ENCODE measurements at regions not wholly inside any gene's neighbourhood (a gene's known extent, or its start where the extent isn't known, plus 50 kb on each side); places are given as distances from the start of the nearest gene placed in this dataset.
"Not testable (repeated sequence)": the region's sequence is repeated elsewhere in the genome, so short reads cannot be mapped to it uniquely, and the experiment has no call there.

DNA sequence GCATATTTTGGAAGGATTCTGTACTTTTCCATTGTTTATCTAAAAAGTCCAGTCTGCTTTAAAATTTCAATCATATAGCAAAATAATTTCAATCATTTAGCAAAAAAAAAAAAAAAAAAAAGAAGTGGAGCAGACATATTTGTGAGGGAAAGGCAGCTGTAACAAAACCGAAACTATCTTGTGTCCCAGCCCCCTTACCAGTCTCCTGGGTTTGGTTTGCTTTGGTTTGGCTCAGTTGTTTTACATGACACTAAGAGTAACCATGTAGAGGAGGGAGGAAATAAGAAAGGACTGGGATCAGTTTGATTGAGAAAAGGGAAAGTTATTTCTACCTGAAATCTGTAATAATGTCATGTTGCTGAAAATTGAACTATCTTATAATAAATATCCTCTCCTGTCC is 158.8 kb upstream of the GADL1 start:
- no peak for DNase-seq

DNA sequence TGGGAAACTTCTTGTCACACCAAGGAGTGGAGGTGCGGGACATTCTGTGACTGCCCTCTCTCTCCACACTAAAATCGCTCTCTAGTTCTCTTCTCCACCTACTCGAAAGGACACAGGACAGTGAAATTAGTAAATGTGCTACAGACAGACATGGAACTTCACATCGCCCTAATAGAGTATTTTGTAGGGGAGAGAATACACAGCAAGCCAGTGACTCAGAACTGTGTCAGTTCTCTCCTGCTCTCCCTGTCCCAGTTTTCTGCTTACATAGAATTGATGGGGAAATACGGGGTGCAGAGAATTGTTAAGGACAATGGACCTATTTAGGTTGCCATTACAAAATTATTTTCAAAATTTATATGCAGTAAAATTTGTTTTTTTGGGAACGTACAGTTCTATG is 159.6 kb upstream of the GADL1 start:
- DNase-seq: no peak

DNA sequence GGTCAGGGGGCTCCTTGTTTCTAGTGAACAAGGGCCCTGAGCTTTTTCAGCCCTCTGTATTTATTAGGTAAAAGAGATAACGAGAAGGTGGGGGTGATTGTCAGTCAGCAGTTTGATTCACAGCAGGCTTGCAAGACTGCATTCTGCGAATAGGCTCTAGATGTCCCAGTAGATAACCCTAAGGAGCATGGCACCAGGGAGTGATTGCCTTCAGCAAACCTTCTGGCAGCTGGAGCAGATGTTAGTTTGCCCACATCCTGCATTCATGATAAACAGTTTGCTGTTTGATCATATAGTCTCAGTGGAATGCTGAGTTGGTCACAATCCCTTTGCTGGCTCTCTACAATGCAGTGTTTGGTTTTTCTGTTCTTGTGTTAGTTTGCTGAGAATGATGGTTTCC is 161.3 kb upstream of the GADL1 start:
- DNase-seq: no peak

DNA sequence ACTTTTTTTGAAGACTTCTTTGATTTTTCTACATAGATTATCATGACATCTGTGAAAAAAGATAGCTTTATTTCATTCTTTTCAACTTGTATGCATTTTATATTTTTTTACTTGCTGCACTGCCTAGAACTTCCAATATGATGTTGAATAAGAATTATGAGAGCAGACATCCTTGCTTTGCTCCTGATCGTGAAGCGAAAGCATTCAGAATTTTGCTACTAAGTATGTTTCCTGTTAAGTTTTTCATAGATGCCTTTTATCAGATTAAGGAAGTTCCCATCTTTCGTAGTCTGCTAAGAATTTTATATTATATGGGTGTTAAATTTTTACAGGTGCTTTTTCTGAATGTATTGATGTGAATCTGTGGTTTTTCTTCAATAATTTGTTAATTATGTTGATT is 163.4 kb upstream of the GADL1 start:
- DNase-seq: no peak

DNA sequence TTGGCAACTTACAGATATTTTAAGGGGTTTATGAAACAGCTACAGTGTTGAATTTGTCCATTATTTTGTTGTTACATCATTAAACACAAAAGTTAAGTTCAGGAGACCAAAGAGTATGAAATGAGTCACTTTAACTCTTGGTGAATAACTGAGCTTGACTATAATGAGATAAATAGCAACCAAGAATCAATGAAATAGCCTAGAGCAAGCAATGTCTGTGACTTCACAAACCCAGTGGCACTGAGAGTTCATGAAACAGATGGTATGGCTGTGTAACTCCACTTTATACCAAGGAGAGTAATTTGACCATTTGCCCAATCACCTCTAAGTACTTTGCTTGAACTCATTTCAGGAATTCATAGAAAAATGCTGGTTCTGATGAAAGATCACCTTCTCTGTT is 169.6 kb upstream of the GADL1 start:
- DNase-seq: no peak

DNA sequence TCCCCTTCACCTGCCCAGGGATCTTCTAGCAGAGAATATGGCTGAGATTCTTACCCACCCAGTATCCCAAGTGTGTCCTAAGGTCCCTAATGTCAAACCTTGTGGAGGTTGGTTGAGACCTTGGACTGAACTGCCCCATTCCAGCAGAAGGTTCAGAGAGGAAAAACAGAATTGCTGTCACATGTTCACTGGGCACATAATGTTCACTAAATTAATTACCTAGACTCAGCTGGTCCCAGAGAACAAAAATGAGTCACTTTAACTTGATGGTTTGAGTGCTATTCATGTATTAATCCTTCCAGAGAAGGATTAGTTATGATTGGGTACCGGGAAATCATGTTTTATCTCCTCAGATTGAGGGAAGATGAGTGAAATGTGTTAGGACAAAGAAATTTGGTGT is 171.3 kb upstream of the GADL1 start:
- no peak for DNase-seq

DNA sequence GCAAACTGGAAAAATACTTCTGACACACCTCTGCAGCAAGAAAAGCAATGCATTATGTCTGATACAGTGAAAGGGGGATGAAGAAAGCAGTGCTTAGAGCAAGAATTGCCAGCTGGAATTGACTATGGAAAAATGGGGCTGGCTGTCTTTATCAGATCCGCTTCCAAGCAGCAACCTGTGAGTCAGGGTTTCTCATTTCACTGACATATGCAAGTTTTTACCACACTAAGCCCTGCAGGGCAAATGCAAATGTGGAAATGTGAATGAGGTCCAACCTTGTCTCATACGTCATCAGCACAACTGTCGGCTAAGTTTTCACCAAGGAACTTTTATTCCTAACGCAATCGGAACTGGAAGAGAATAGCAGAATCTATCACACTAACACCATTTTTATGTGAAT is 172.5 kb upstream of the GADL1 start:
- no peak for DNase-seq

DNA sequence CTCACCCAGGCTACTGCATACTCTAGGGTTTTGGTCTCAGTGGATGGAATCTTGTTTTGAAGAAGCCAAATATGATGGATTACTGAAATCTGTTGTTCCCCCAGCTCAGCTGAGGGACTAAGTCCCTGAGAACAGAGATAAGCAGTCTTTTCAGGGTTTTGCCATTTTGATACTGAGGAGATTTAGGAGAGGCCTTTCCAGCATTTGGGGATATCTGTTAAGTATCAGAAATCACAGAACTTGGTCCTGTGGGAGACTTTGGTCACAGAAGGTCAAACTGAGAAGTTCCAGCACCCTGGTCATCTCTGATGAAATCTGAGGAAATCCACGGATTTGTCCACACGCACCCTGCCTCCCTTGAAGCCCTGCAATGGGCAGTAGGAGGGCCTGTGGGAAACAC is 181.0 kb upstream of the GADL1 start:
- no peak for DNase-seq

DNA sequence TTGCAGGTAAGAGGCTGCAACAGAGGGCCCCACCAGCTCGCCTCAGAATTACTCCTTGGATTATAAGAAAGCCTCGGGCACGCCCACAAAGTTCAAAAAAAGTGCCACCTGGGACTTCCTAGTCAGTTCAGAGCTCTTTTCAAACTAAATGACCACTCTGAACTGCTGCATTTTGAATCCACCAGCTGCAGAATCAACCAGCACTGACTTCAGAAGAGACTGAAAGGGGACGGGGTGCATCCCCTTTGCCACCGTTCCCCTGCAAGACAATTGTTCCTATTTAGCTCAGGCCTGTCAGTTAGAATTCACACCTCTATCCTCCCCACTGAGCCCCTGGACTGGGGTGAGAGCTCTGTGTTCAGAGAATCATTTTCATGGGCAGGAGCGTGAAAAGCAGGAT is 181.4 kb upstream of the GADL1 start:
- DNase-seq: no peak

DNA sequence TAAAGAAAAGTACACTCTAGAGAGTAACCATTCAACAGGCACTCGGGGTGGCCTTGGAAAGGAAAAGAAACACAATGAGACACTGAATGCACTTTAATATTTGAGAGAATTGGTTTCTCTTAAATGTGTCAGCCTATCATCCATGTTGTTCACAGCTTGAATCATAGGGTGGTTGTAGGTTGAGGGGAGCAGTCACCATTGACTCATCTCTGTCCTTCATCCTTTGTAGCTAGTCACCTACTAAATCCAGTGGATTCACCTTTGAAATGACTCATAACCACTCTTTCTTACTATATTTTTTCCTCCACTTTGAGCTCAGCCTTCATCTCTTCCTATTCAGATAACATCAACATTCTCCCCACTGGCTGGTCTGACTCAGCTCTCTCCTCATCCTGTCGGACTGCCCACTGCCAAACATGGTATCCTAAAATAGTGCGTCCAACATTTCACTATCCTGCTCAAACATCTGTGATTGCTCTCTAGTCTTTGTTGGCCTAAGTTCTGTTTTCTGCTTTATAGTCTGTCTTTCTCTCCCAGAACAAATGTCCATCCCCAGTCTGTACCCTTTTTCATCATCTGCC is 182.7 kb upstream of the GADL1 start:
- DNase-seq: no peak

DNA sequence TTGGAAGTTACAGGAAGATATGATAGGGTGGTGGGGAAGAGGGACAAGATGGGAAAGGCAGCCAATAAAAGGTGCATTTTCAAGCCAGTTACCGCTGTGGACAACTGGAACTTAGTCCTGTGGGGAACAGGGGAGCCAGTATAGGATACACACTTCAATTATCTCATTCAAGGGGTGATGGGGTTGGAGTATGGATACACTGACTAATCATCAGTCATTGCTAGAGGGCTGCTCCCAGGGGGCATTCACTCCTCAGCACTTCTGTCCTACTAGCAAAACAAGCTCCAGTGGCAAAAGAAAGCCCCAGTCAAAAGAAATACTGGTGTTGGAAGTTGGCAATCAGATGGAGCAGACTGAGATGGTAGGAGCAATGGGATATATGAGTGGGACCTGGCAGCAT is 183.4 kb upstream of the GADL1 start:
- no peak for DNase-seq

DNA sequence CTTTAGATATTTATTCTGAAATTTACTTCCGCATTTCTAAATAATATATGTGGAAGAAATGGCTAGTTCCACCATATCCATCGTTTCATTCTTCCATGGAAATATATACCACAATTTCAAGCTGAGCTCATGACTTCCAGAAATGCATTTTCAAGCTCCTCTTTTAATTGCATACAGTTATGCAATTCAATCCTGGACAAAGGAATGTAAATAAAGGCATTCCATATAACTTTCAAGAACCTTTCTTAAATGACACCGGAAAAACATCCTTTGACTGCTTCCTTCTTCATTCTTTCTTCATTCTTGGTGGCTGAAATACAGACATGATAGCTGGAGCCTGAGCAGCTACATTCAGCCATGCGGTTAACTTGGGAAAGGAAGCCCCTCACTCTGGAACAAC is 185.2 kb upstream of the GADL1 start:
- DNase-seq: no peak

DNA sequence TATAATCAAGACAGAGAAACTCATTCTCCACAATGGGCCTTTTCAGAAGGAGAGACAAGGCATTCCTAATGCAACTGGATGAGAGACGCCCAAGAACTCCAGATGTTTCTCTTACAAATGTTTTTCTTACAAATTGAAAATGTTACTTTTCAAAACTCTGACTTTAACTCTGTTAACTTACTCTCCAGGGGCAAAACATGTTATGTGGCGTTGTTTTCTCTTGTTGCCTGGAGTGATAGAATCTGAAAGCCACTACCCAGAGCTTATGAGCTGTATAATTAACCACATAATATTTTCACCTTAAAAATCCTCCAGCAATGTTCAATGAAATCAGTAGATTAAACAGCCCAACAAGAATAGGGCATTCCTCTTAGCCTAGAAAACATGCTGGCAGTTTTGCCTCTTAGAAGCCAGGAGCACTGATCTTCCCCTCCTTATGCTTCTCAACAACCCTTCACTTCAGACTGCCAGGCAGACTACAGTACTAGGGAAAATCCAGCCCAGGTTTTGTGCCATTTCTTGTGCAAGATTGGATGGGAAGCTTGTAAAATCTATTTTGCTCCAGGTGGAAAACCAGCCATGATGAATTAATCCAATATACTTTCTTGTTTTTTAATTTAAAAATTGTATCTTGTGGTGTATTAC is 186.7 kb upstream of the GADL1 start:
- no peak for DNase-seq

DNA sequence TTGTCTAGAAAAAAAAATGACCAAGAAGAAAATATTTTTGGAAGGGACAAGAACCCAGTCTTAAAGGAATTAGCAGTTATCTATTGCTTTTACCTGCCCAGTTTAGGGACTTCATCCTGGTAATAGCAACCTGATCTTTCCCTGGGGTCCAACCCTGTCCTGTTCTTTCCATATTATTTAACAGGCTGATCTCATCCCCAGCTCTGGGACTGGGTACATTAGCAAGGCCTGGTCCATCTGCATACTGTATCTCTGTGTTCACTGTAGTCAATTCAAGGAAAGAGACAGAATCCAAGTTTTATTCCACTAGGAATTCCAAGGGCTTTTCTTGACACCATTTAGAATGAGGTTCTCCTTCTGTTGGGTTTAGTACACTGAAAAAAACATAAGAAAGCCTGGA is 191.7 kb upstream of the GADL1 start:
- no peak for DNase-seq

DNA sequence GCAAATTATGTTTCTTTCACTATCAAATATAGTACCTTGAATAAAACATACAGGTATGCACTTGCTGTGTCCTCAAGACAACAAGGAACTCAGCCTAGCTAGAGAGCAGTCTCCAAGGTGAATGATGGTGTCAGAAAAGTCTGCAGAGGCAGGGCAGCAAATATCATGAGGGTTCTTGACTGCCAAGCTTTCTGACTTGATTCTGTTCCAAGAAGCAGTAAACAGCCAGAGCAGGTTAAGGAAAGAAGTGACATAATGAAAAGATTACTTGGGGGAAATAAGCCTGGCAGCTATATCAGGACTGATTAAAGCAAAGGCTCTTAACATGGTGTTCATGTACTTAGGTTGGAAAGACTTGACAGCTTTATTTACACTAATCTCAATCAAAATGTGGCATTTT is 192.2 kb upstream of the GADL1 start:
- no peak for DNase-seq

DNA sequence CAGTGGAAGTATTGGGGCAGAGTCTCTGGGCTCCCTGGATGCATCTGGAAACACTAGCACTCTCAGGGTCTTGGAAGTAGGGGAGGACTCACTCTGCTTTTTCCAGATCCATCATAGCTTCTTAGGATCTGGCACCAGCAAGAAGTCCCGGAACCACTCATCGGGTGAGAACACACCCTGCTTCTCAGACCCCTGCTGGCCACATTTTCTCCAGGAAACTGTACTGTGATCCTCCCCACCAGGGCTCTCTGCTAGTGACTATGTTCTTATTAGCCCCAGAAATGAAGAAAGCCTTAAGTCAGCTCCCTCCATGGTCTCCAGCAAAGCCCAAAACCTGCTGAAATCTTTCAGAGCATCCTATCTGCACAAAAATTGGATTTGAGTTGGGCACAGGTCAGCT is 197.3 kb upstream of the GADL1 start:
- no peak for DNase-seq

DNA sequence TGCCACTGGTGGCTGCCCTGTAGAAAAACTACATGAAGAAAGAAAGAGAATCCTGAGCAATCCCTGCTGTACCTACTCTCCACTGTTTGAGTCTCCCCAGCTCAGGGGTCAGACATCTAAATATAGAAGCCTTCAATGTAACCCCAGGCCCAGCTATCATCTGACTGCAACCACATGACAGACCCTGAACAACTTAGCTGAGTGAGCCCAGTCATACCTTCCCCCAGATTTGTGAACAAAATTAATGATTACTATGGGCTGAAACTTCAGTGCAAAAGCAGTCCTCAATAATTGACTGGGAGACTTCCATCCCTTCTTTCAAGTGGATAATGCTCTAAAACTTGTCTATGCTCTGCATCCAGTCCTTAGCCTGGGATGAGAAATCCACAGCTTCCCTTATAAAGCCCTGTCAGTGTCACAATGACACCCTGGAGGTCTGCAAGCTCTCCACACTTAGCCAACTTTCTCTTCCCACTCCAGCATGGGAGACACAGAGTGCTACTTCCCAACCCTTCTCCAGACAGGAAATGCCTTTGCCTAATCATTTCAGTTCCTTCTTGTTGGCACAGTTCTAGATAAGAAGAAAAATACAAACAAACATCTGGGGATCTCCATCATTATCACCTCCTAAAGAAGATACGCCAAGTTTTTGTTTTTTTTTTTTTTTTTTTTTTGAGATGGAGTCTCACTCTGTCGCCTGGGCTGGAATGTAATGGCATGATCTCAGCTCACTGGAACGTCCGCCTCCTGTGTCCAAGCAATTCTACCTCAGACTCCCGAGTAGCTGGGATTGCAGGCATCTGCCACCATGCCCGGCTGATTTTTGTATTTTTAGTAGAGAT is 198.5 kb upstream of the GADL1 start:
- no peak for DNase-seq

DNA sequence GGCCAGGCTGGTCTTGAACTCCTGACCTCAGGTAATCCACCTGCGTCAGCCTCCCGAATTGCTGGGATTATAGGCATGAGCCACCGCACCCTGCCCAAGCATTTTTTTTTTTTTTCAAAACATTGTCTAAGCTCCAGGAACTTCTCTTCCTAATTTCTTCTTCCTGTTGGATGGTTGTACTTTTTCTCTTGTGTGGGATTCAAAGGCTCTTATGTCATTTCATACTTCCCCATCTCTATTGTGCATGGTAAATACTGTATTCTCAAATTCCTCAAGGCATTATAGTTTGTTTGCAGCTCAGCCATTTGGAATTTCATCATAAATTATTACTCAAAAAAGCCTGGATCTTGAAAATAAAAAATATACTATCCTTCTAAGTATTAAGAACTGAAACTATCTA is 199.1 kb upstream of the GADL1 start:
- no peak for DNase-seq

DNA sequence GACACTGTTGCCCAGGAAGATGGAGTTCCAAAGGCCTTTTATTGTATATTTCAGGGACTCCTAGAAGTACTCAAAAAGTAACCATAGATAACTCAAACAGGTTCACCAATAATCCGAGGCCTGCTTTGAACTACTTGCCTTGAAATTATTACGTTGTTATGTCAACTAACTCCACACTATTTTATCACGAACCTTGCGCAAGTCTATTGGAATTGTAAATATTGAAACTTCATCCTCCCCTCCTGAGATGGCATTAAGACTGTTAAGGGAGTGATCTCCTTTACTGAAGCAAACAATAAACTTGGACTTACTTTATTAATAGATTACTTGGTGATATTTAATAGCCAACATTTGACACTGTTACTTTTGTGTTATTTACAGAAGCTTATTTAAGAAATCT is 199.6 kb upstream of the GADL1 start:
- no peak for DNase-seq

DNA sequence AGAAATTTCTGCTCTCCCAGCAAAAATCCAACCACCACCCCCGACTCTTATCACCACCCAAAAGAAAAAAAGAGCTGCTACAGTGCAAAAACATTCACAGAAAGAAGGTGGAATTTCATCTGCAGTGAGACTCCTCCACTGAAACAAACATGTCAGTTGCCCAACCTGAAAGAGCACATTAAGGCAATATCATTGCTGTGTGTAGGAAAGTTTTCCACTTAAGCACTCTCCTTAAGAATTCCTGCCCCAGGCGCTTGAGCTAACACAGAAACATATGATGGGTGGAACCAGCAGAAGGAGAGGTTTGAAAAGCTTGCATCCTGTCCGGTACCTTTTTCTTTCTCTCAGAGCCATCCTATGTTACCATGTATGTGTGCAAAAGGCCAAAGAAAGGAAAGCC is 200.8 kb upstream of the GADL1 start:
- DNase-seq: no peak

DNA sequence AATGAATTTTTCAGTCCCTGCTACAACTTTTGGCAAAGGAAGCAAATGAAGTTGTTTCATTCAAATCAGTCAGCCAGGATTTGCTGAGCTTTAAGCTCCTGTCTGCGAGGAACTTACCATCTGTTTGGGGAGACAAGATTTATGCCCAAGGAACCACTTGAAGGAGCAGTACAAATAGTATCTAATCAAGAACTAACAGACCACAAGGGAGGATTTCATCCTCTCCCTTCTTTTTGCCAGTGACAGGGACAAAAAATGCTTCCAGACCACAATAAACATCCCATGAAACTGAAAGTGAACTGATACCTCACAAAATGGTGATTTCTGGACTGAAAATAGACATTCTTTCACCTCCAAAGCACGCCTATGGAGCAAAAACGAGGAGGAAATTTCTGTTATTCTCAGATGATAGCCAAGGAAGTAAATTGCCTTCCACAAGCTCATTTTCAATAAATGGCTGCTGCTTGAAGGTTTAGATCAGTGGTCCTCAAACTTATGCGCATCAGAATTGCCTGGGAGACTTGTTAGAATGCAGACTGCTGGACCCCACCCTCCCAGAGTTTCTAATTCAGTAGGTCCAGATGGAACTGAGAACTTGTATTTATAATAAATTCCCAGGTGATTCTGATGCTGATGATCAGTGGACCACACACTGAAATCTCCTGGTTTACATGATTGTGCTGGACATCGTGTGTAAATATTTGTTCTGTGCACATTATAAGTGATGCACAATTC is 202.4 kb upstream of the GADL1 start:
- DNase-seq: no peak

DNA sequence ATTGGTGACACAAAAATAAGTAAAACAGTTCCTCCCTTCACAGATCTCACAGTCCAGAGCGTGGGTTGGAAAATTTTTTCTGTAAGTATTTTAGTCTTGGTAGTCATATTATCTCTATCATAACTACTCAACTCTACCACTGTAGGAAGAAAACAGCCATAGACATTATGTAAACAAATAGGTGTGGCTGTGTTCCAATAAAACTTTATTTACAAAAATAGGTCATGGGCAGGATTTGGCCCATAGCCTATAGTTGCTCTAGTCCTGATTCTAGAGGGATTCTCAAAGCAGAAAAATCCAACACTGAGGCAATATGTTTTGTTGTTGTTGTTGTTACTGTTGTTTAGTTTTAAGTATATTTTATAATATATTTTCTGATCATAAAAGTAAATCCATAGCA is 206.1 kb upstream of the GADL1 start:
- no peak for DNase-seq

DNA sequence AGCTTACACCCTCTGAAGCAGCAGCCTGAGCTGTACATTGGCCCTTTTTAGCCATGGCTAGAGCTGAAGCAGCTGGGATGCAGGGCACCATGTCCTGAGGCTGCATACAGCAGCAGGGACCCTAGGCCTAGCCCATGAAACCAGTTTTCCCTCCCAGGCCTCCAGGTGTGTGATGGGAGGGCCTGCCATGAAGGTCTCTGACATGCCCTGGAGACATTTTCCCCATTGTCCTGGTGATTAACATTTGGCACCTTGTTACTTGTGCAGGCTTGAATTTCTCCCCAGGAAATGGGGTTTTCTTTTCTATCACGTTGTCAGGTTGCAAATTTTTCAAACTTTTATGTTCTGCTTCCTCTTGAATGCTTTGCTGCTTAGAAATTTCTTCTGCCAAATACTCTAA is 206.8 kb upstream of the GADL1 start:
- not testable (repeated sequence) for DNase-seq
